DOHH2 (cell line): ENCODE measurements at regions not wholly inside any gene's neighbourhood (a gene's known extent, or its start where the extent isn't known, plus 50 kb on each side); places are given as distances from the start of the nearest gene placed in this dataset.

ENCODE experiments used
- EZH2phosphoT487 ChIP-seq: fragments of 200-600 bp; sonication (generic); IDR thresholded peaks from 2 replicates; pipeline ENCODE4 v1.6.1; 2017; ENCODE audit warnings: borderline replicate concordance, mild to moderate bottlenecking, antibody characterized with exemption, low read length, moderate library complexity, mixed read lengths
- TF ChIP-seq, protein P1 (sequence below): fragments of 200-600 bp; sonication (generic); IDR thresholded peaks from one replicate; pipeline ENCODE4 v1.5.1; 2014; ENCODE audit warnings: antibody characterized with exemption, mild to moderate bottlenecking, low read depth, low read length; ENCODE audit not compliant: poor library complexity, severe bottlenecking

DNA sequence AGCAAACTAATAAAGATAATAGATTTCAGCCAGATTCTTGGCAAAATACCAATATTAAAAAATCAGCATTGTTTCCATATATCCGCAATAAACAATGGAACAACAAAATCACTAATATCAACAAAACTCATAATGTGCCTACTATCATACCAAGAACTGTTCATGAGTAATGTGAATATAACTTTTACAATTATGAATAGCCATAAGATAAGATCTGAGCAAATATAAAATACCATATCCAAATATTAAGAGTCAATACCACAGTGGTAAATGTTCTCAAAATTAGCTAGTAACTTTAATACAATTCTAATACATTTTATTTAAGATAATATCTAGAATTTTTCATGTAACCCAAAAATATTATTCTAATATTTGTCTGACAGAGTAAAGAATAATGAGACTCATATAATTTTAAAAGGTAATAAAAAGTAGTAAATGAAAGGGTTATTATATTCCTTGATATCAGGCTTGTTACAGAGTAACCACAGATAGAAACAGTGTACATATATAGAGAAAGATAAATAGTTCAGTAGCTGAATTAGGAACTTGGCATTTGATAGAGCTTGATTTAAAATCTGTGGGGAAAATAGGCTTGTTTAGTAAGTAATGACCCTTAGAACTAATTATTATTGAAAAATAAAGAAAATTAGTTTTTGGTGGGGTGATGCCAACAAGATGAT is 2126.6 kb downstream of the MRPL39 start:
- TF ChIP-seq, protein P1, sequence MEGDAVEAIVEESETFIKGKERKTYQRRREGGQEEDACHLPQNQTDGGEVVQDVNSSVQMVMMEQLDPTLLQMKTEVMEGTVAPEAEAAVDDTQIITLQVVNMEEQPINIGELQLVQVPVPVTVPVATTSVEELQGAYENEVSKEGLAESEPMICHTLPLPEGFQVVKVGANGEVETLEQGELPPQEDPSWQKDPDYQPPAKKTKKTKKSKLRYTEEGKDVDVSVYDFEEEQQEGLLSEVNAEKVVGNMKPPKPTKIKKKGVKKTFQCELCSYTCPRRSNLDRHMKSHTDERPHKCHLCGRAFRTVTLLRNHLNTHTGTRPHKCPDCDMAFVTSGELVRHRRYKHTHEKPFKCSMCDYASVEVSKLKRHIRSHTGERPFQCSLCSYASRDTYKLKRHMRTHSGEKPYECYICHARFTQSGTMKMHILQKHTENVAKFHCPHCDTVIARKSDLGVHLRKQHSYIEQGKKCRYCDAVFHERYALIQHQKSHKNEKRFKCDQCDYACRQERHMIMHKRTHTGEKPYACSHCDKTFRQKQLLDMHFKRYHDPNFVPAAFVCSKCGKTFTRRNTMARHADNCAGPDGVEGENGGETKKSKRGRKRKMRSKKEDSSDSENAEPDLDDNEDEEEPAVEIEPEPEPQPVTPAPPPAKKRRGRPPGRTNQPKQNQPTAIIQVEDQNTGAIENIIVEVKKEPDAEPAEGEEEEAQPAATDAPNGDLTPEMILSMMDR: no peak
- no peak for TF ChIP-seq EZH2phosphoT487
